IPS-20b (cell line): ENCODE measurements at regions not wholly inside any gene's neighbourhood (a gene's known extent, or its start where the extent isn't known, plus 50 kb on each side); places are given as distances from the start of the nearest gene placed in this dataset.

ENCODE experiments used
- H3K27ac ChIP-seq: one replicate; pipeline ENCODE4 v1.5.1; 2013; ENCODE audit warnings: low read length
- H3K27me3 ChIP-seq: 2 replicates; pipeline ENCODE4 v1.6.1; 2013; ENCODE audit warnings: mild to moderate bottlenecking, low read length, inconsistent platforms; ENCODE audit not compliant: insufficient read depth
- H3K36me3 ChIP-seq: 2 replicates; pipeline ENCODE4 v1.6.1; 2013; ENCODE audit warnings: low read depth, mild to moderate bottlenecking, inconsistent platforms, low read length, moderate library complexity; ENCODE audit not compliant: insufficient read depth
- H3K4me1 ChIP-seq: 2 replicates; pipeline ENCODE4 v1.6.1; 2013; ENCODE audit warnings: mild to moderate bottlenecking, control low read depth, inconsistent platforms, low read length, moderate library complexity; ENCODE audit not compliant: insufficient read depth
- H3K4me3 ChIP-seq: 2 replicates; pipeline ENCODE4 v1.5.1; 2013; ENCODE audit warnings: mild to moderate bottlenecking, low read length, inconsistent platforms
- H3K9ac ChIP-seq: 2 replicates; pipeline ENCODE4 v1.6.1; 2013; ENCODE audit warnings: low read depth, mild to moderate bottlenecking, inconsistent platforms, low read length, moderate library complexity
- H3K9me3 ChIP-seq: 2 replicates; pipeline ENCODE4 v1.6.1; 2013; ENCODE audit warnings: mild to moderate bottlenecking, low read depth, low read length, inconsistent platforms; ENCODE audit not compliant: insufficient read depth

DNA sequence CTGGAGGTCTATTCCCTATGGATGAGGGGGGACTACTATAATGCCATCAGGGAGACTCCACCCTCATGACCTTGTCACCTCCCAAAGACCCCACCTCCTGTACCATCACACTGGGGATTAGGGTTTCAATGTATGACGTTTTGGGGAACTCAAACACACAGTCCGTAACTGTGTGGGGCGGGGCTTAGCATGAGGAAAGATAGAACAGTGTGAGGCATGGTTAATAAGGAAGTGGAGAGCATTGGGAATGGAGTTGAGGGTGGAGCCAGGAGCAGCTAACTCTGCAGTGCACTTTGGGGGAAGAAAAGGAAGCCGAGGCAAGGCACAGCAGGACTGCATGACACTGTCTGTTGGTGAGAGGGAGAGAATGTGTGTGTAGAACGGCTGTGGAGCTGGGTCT is 90.9 kb upstream of the AGBL1 start:
- no peak overlapping the region for H3K4me3 ChIP-seq
- no peaks in the 10 kb centered on the region for H3K4me1 ChIP-seq
- no peaks in the 10 kb centered on the region for H3K36me3 ChIP-seq
- H3K27me3 ChIP-seq, result no peaks in the 10 kb centered on the region
- no peaks in the 10 kb centered on the region; the same call in 1 of the 2 replicates for H3K9me3 ChIP-seq
- no peak overlapping the region for H3K9ac ChIP-seq
- H3K27ac ChIP-seq, result no peak overlapping the region

DNA sequence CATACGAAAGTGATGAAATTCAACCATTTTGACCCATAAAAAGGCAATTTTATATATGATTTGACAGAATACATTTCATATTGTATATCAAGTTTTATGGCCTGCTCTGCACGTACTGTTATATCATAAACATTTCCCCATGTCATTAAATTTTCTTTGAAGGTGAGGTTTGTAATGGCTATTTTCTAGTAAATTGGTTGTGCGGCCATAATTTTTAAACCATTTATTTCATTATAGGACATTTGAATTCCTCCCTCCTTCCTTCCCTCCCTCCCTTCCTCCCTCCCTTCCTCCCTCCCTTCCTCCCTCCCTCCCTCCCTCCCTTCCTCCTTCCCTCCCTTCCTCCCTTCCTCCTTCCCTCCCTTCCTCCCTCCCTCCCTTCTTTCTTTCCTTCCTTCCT is 87.4 kb upstream of the AGBL1 start:
- H3K27me3 ChIP-seq, result no peaks in the 10 kb centered on the region
- no peak overlapping the region for H3K9ac ChIP-seq
- no peaks in the 10 kb centered on the region; the same call in 1 of the 2 replicates for H3K9me3 ChIP-seq
- no peaks in the 10 kb centered on the region for H3K36me3 ChIP-seq
- no peaks in the 10 kb centered on the region for H3K4me1 ChIP-seq
- H3K4me3 ChIP-seq, result no peak overlapping the region
- no peak overlapping the region for H3K27ac ChIP-seq

DNA sequence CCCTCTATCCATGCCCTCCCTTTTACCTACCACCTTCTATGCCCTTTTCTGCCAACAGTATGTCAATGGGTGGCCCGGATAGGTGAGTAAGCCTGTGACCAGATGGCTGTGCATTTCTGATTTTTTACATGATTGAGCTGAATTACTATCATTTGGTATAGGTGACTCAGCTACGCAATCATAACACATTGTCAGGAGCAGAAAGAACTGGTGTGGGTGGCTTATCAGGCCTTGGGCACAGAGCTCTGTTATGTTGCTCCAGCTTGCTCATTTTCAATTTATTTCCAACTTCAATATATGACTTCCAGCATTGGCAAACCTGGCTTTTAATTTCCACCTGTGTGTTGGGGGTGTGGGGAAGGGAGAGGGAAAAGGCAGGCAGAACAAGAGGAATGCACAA is 86.6 kb upstream of the AGBL1 start:
- no peaks in the 10 kb centered on the region; the same call in 1 of the 2 replicates for H3K9me3 ChIP-seq
- no peak overlapping the region for H3K4me3 ChIP-seq
- H3K4me1 ChIP-seq, result no peaks in the 10 kb centered on the region

DNA sequence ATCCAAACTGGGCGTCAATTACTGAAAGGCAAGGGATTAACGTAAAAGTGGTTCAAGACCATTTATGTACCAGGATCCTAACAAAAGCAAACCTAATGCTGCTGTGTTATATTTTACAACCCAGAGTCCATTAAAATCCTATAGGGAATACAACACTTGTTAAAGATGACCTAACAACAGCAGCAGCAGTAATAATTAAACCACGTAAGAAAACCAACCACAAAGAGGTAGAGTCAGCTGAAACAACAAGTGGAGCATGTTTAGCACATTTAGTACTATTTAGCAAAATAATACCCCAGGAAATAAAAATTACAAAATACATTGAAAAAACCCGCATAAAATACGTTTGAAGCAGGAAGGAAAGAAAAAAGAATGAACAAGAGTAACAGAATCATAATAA is 82.1 kb upstream of the AGBL1 start:
- Histone ChIP-seq H3K27me3 (no peaks in the 10 kb centered on the region), H3K27ac (no peak overlapping the region), H3K9me3 (no peaks in the 10 kb centered on the region), H3K4me3 (no peak overlapping the region), H3K4me1 (no peaks in the 10 kb centered on the region), H3K9ac (no peak overlapping the region), H3K36me3 (no peaks in the 10 kb centered on the region)

More for the DNA sequence above, 86.6 kb upstream of the AGBL1 start:
- H3K27me3 ChIP-seq, result no peaks in the 10 kb centered on the region
- H3K27ac ChIP-seq, result no peak overlapping the region
- no peaks in the 10 kb centered on the region for H3K36me3 ChIP-seq
- no peak overlapping the region for H3K9ac ChIP-seq

DNA sequence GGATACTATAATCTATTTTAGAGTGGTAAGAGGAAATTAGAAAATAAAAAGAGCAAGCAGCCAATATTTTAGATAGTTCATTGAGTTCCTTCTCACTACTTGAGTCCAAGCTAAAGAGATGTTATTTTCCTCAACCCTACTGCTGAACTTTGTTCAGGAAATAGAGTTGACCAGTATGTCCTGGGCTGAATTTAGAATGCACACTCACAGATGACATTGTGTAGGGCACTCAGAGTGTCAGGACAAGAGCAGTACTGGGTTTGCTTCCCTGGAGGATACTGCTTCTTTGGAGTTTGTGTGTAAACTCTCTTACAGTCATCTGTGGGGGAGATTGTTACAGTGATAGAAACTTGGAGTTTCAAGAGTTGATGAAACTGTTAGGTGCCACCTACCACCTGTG is 80.0 kb upstream of the AGBL1 start:
- Histone ChIP-seq H3K36me3 (no peaks in the 10 kb centered on the region), H3K9ac (no peak overlapping the region), H3K27ac (no peak overlapping the region), H3K4me1 (no peaks in the 10 kb centered on the region), H3K4me3 (no peak overlapping the region), H3K27me3 (no peaks in the 10 kb centered on the region), H3K9me3 (no peaks in the 10 kb centered on the region)

DNA sequence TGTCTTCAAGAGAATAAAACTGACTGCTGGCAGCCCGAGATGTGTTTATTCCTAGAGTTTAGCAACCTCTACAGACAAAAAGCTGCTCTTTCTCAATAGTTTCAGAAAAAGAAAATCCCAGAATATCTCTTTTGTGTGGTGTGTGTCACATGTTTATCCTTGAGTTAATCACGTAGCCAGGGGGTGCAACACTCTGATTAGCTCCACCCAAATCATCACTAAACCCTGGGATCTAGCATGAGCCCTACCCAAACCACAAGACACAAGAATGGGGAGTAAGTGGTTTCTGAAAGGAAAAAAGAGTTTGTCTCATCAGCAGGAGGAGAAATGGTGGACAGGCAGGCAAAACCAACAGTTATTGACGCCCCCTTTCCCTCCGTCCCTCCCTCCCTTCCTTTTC is 78.5 kb upstream of the AGBL1 start:
- H3K9ac ChIP-seq, result no peak overlapping the region
- H3K4me1 ChIP-seq, result no peaks in the 10 kb centered on the region
- H3K27ac ChIP-seq, result no peak overlapping the region
- no peaks in the 10 kb centered on the region for H3K36me3 ChIP-seq
- H3K4me3 ChIP-seq, result no peak overlapping the region
- no peaks in the 10 kb centered on the region for H3K9me3 ChIP-seq
- H3K27me3 ChIP-seq, result no peaks in the 10 kb centered on the region

DNA sequence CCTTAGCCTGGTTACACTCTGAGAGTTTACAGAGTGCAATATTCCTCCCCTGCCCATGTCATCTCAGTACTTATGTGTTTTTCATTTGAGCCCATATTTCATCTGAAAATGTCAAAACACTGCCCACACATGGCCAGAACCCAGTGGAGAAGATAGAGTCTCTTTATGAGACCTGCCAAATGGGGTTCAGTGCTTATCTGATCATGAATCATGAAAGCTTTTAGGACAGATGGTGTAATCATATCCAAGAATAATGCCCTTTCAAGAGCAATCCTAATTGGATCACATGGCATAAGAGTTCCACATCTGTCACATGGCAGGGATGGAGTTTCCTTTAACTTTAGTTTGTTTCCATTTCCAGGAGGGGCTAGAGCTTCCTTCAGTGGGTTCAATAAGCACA is 77.2 kb upstream of the AGBL1 start:
- H3K27ac ChIP-seq, result no peak overlapping the region
- no peak overlapping the region for H3K9ac ChIP-seq
- H3K4me3 ChIP-seq, result no peak overlapping the region
- H3K4me1 ChIP-seq, result no peaks in the 10 kb centered on the region
- no peaks in the 10 kb centered on the region for H3K27me3 ChIP-seq
- no peaks in the 10 kb centered on the region for H3K36me3 ChIP-seq
- H3K9me3 ChIP-seq, result no peaks in the 10 kb centered on the region

DNA sequence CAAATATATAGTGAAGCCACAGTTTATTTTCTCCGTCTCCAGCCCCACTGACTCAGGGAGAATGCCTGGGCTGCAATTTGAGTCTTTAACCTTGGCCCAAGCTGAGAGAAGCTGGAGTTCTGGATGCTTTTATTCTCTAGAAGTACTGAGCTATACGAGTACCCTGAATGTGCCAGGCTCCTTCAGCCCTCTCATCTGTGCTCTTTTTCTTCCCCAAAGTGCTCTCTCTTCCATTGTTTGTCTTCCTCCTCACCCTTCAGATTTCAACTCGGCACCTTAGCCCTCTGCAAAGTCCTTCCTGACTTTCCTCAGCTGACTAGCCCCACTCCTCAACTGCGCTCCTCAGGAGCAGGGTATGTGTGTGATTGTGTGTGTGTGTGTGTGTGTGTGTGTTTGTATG is 75.6 kb upstream of the AGBL1 start:
- Histone ChIP-seq H3K36me3 (no peaks in the 10 kb centered on the region), H3K27ac (no peak overlapping the region), H3K27me3 (no peaks in the 10 kb centered on the region), H3K9me3 (no peaks in the 10 kb centered on the region), H3K9ac (no peak overlapping the region), H3K4me1 (no peaks in the 10 kb centered on the region), H3K4me3 (no peak overlapping the region)

DNA sequence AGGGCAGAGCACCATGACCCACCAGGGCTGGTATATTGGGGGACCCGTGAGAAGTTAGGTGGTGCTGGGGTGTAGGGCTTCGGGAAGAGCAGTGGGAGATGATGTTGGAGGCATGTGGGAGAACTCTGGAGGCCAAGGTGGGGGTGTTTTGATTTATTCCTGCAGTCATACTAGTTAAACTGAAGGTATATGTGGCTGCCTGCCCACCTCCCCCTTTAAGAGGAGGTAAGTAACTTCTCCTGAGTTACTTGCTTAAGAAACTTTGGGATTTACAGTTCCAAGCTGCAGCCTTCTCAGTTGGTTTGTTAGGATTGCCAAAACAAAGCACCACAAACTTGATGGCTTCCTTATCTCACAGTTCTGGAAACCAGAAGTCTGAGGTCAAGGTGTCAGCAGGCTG is 73.1 kb upstream of the AGBL1 start:
- no peaks in the 10 kb centered on the region for H3K9me3 ChIP-seq
- H3K4me1 ChIP-seq, result no peaks in the 10 kb centered on the region
- no peaks in the 10 kb centered on the region for H3K36me3 ChIP-seq
- no peak overlapping the region for H3K27ac ChIP-seq
- H3K4me3 ChIP-seq, result no peak overlapping the region
- no peaks in the 10 kb centered on the region for H3K27me3 ChIP-seq
- no peak overlapping the region for H3K9ac ChIP-seq

DNA sequence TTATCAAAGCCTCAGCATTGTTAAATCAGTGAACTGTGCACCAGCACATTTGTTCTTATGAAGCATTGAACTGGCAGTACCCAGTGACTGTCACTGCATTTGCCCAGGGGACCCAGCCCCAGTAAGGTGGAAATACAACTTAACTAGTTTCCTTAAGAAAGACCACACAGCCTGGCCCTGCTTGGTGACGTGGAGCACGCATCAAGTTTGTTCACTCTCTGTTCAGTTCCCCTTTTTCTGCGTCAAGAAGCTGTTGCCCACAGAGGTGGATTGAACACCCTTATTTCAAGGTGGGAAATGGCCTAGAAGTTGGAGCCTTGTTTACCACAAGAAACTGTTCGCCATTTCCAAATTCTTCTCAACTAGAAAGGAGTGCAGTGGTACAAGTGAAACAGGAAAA is 69.9 kb upstream of the AGBL1 start:
- no peaks in the 10 kb centered on the region for H3K9me3 ChIP-seq
- no peaks in the 10 kb centered on the region for H3K27me3 ChIP-seq
- no peaks in the 10 kb centered on the region for H3K36me3 ChIP-seq
- H3K4me3 ChIP-seq, result no peak overlapping the region
- no peak overlapping the region for H3K9ac ChIP-seq
- no peak overlapping the region for H3K27ac ChIP-seq
- H3K4me1 ChIP-seq, result no peaks in the 10 kb centered on the region

DNA sequence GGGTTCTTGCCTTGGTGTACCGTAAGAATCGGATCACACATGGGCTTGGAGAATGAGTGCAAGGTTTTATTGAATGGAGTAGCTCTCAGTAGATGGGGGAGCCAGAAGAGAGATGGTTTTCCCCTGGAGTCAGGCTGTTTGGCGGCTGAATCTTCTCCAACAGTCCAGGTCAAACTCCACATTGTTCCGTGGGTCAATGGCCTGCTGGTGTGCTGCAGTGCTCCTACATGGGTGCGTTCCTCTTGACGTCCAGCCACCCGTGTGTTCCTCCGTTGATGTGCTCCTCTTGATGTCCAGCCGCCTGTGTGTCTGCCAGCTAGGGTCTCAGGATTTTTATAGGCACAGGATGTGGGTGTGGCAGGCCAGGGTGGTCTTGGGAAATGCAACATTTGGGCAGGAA is 69.3 kb upstream of the AGBL1 start:
- Histone ChIP-seq H3K9ac (no peak overlapping the region), H3K4me1 (no peaks in the 10 kb centered on the region), H3K27ac (no peak overlapping the region), H3K27me3 (no peaks in the 10 kb centered on the region), H3K9me3 (no peaks in the 10 kb centered on the region), H3K36me3 (no peaks in the 10 kb centered on the region), H3K4me3 (no peak overlapping the region)

DNA sequence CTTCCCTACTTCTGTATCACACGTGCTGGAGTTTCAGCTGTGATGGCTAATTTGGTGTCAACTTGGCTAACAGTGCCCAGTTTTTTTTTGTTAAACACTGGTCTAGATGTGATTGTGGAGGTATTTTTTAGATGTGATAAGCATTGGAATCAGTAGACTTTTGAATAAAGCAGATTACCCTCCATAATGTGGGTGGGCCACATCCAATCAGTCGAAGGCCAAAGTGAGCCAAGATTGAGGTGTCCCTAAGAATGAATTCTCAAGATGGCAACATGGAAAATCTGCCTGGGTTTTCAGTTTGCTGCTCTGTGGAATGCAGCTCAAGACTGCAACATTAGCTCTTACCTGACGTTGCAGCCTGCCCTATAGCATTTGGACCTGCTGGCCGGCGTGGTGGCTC is 68.8 kb upstream of the AGBL1 start:
- Histone ChIP-seq H3K27ac (no peak overlapping the region), H3K9me3 (no peaks in the 10 kb centered on the region), H3K36me3 (no peaks in the 10 kb centered on the region), H3K27me3 (no peaks in the 10 kb centered on the region), H3K4me1 (no peaks in the 10 kb centered on the region), H3K9ac (no peak overlapping the region), H3K4me3 (no peak overlapping the region)

DNA sequence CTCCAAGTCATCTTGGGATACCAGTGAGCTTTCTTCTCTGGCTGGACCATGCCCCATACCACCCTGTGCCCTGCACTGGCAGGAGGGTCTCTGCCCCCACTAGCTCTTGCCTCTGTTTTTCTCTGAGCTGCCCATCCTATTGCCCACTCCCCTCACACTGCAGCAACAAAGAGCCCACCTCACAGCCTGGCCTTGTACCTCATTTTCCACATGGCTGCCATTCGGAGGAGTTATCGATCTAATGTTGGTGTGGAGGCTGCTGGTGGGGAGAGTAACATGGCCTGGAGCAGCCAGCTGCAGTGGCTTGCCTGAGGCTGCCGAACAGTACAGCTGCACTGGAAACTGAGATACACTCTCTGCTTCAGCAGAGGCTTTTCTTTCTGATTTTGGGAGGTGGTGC is 65.7 kb upstream of the AGBL1 start:
- Histone ChIP-seq H3K27me3 (no peaks in the 10 kb centered on the region), H3K27ac (no peak overlapping the region), H3K36me3 (no peaks in the 10 kb centered on the region), H3K4me3 (no peak overlapping the region), H3K4me1 (no peaks in the 10 kb centered on the region), H3K9ac (no peak overlapping the region), H3K9me3 (no peaks in the 10 kb centered on the region)
